ENCODE measurements at regions not wholly inside any gene's neighbourhood (a gene's known extent, or its start where the extent isn't known, plus 50 kb on each side); places are given as distances from the start of the nearest gene placed in this dataset.

DNA sequence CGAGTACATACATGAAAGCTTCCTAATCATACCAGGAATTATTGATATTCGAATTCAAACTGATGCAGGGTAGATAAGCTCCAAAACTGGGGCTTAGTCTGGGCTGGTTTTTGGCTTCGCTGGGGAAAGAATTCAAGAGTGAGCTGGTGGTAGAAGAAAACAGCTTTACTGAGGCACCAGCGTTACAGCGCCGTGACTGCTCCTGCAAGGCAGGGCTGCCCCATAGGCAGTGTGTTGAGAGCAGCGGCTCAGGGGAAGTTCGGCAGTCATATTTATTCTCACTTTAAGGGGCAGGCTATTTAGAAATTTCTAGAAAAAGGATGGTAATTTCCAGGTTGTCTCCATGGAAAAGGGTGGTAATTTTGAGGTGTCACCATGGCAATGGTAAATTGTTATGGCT is 292.6 kb upstream of the TCF4 start:
- no peak for DNase-seq (ENCODE audit: low read depth)

DNA sequence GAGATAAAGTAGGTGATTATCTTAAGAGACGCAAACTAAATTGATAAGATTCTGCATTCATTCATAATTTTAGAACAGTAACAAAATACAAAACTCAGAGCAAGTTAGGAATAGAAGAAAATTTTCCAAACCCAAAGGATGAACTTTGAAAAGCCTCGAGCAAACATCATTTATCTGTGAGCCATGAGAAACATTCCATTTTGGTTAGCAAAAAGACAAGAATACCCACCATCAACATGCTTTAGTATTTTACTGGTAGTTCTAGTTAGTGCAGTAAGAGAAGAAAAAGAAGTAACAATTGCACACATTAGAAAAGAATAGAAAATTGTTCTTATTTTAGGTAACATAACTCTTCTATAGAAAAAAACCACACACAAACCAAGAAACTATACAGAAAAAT is 291.3 kb upstream of the TCF4 start:
- DNase-seq (ENCODE audit: low read depth): no peak

DNA sequence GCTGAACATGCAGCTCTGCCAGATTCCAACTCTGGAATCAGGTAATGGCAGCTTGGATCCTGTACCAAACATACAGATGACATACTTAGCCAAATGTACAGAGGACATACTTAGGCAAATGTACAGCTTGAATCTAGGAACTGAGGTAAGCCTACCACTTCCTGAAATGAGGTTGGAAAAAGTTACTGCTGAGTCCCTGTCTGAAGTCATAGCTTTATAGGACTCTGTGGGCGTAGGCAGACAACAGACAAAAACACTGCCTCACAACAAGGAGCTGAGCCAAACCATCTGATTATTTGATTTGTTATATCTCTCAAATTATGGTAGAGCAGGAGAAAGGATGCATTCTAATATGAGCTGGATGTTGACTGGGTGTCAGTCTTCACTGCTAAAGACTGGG is 290.2 kb upstream of the TCF4 start:
- DNase-seq (ENCODE audit: low read depth): peak; percentile 32

DNA sequence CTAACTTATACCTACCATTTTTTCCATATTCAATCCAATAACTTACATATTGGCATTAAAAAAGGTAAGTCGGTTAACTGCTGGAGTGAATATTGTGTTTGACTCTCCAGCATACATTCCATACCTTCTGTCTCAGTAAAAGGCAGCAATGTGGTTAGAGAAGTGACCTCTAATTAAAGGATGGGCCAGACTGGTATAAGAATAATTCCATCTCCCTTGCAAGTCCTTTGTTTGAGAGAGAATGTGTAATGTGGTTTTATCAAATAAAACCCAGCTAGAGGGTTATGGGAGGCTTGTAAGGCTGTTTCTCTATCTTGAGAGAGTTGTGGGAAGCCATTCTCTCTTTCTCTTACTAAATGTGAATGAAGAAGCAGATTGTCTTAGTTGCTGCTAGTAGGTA is 289.3 kb upstream of the TCF4 start:
- DNase-seq (ENCODE audit: low read depth): no peak

DNA sequence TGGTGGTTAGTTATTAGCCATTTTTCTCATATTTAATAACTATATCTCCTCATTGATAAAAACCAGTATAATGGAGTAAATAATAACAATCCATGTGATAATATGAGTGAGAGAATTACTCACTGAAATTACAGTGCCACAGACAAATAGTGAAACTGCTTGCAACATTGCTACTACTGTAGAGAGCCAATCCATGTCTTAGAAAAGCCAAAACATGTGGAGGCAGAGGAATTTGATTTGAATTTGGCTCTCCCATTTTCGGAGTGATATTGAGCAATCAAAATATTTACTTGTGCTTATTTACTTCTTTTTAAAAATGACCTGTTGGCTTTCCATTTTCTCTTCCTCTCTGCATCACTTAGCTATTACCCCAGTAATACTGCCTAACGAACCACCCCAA is 288.3 kb upstream of the TCF4 start:
- no peak for DNase-seq (ENCODE audit: low read depth)

DNA sequence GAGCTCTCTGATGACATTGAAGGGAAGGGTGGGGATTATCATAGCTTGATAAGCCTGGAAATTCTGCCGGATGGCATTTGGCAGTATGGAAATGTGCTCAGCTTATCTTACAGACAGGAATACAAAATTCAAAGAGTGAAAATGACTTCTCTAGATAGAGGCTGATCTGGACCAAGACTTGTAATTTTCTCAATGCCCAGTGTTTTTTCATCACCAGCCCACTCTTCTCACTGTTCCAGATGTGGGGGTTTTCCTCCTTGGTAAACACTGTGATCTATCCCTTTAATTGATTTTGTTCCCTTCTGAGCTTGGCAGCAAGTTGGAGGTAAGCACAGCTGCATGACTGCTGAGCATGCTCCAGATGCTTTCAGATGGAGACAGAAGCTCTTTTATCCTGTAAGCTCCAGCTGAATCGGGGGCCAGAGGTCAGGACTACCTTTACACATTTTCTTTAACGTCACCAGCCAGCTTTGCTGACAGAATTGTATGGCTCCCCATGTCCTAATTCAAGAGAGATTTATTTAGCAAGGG is 287.4 kb upstream of the TCF4 start:
- no peak for DNase-seq (ENCODE audit: low read depth)

DNA sequence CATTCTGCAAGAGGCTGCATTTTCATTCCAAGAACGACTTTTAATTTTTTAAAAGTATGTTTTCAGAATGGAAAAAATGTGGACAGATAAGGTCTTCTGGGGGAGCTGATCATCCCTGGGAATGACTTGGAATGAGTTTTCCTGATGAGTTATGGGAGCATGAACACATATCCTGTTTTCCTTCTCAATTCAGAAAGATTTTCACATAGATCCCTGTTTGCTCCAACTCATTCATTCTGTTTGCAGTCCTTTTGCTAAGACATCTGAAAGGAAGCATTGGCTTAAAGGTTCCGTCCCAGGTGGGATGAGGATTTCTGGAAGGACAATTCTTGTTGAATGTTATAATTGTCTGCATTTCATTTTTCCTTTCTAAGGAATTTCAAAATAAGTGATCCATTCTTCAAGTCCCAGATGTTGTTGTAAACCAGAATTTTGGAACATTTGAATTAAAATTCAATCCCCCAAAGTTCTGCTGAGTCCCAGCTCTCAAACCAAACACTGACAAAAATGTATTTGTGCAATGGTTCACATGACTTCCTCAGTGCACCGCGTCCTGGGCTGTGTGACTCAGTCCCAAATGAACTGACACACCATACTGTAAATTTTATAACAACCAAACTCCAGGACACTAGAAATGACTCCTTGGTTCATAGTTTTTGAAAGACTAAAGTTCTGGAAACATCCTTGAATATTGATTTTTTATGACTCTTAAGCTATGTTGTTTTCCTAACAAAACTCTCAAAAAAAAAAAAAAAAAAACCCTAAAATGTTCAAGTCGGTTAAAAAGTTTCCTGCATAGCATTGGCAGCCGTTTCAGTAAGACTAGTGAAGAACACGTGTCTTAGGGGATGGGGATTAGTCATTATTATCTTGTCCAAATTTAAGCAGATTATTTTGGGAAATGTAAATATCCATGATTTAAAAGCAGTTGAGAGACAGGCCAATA is 281.8 kb upstream of the TCF4 start:
- peak; percentile 45 for DNase-seq (ENCODE audit: low read depth)

DNA sequence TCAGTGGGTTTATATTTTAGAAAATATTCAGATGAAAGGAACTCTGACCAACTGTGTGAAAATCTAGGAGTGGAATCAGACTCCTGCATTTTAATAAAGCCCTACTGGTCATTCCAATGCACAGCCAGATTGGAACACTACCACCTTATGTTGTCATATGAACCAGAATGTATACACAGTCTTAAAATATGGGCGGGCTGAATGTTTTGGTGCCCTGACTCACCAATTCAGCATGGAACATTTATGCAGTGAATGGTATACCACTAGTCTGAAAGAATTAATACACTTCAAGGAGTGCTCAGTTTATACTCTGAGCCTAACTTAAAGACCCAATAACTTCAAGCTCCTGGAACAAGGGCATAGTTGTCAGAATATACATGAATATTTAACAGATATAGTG is 280.9 kb upstream of the TCF4 start:
- peak; percentile 54 for DNase-seq (ENCODE audit: low read depth)

DNA sequence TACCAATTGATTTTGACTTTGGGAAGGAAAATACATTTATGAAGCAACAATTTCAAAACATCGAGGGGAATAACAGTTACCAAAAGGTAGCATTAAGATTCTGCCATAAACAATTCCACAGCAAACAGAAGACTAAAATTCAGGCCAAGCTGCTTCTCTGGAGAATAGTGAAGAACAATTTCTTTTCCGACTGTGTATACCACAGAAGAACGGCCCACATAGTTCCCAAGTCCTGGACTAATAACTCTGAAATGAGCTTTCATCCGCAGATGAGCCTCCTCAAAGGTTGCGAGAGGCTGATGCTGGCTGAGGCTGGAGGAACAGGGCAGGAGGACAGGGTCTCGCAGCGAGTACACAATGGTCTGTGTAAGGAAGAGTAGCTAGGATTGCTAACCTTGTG is 278.9 kb upstream of the TCF4 start:
- DNase-seq (ENCODE audit: low read depth): no peak

DNA sequence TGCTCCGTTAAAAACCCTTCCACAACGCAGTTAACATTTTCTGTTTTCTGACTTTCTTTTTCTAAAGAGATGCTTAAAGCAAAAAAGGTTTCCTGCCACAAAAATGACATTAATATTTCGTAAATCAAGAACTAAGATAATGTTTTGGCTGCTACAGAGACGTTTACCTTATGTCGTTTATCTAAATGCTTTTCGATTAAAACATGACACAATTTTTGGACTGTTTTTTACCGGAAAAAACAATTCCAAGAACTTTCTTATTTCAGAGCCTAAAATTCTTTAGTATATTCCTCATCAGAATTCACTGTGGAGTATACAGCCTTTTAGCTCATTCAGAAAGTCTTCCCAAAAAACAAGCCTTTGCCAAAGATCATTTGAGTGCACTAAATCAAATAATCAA is 278.0 kb upstream of the TCF4 start:
- no peak for DNase-seq (ENCODE audit: low read depth)

DNA sequence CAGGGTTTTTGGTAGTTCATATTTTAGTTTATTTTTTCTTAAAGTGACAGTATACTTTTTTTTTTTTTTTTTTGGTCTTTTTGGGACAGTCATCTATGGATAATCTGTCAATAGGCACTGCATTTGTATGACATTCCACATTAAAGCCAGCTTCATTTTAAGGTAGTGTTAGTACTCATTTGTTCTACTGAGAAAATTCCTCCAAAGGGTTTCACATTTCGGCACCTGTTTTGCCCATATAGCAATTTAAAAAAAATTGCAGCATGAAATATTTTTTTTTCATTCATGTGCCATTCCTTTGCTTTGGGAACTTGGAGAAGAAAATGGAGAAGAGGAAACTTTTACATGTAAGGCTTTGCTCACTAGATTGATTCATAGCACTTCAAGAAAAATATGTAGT is 276.3 kb upstream of the TCF4 start:
- DNase-seq (ENCODE audit: low read depth): no peak

DNA sequence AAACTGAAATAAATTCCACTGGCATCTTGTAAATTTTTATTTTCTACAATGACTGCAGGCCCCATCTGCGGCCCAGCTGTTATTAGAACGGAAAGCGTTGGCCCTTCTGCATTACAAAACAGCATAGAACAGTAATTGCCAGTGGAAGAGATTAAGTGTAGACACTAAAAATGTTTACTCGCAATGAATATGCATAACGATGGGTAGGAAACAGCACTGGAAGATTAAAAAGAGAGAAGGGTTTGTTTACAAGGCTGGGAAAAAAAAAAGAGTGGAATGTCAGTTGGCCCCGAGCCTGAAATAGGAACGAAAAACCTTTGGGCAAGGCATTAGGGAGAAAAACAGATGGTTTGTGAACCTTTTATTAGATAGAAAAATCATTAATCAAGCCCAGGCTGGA is 275.9 kb upstream of the TCF4 start:
- DNase-seq (ENCODE audit: low read depth): no peak

DNA sequence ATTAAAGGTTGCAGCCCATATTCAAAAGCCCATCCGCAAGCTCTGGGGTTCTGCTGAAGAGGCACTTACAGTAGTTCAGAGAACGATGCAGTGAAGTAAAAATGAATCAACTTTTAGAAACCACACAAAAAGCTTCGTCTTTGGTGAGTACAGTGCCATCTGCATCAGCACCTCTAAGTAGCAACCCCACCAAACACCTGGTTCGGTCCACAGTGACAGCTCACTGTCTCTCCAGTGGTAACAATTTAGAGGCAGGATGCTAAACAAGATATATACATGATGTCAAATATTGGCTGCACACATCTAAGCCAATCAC is 275.4 kb upstream of the TCF4 start:
- DNase-seq (ENCODE audit: low read depth): no peak

DNA sequence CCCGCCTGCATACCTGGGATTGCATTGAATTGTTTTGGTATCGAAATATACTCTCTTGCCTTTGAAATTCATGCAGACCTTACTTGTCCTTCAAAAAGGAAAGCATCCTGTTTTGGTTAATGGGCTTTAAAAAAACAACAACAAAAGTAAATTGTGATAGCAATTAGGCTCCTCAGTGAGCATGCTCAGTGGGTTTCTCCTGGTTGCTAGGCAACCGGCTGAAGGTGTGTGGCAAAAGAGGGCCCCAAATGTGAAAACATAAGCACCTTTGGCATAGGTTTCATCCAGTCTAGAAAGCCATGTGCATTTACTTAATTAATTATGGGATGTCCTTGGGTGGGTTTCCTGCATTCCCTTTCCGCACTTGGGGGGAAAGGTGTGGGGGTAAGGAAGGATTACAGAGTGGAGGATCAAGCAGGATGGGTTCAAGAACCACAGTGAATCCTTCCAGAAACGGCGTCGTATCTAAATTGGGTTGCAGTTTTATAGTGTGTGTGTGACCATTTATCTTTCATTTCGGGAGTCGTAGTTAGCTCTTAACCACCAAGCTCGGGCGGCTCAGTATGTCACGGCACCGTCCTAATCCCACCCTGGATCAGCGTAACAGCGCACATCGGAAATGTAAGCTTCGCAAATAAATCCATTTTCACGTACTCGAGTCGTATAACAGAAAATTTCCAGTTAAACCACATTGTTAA is 274.9 kb upstream of the TCF4 start:
- DNase-seq (ENCODE audit: low read depth): no peak

DNA sequence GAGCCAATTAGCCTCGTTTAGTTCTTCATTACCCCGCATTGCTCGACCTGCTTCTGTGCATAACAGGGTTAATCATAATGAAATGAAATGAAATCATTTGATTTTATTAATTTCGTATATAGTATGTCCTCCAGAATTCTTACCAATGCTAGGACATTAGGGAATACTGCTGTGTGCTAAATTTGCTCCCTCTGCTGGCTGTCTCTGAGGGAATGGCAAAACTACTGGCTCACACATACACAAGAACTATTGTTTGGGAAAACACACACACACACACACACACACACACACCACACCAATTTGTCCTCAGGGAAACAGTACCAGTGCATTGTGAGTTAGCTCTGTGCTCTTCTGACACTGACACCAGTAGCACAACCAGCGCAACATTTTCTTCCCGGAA is 273.3 kb upstream of the TCF4 start:
- DNase-seq (ENCODE audit: low read depth): peak; percentile 66

DNA sequence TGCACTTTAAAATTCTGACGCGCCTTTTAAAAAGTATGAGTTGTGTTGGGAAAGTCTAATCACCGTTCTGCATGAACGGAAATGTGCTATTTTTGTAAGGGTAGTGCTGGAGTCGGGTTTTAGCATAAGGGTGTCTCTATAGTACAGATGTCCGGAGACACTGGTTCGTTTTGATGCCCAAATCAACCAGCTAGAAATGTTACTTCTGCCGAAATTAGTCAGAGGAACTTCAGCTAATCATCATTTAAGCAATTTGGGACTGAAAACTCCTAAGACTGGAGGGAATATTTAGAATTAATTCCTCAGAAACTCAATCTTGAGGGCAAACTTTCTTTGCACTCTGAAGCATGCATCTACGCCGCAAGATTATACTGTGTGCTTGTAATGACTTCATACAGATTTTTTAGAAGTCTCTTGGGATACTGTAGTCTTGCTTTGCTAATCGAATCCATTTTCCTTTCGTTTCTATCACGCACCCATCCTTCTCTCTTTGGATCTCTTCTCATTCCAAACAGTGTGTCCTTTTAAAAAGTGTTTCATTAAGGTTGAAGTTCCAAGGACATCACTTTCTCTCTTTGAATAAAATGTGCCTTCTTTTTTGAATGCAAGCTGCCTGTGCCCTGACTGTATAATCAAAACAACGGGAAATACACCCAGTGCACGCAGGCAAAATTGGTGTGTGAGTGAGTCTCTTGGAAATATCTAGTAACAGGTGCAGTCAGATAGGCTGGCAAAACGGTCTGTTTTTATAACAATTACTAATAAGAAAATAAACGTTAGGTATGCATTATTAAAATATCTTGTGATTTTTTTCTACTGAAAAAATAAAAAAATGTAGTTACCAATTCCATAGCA is 270.9 kb upstream of the TCF4 start:
- no peak for DNase-seq (ENCODE audit: low read depth)

DNA sequence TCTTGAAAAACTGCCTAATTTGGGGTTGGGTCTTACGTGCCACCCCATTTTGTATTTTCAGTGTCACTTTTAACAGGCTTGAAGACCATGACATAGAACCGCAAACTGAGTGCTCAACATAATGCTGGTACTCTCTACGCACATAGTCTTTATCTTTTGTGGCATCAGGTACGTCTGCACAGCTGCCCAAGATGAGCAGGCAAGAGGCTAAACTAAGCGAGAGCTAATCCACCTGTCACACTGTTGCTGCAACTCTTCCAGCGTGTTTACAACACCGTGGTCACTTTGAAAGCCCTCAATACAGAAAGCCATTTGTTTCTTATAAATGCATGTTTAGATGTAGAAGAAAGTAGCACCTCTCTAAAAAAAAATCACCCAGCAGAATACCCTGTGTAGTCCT is 270.0 kb upstream of the TCF4 start:
- no peak for DNase-seq (ENCODE audit: low read depth)

DNA sequence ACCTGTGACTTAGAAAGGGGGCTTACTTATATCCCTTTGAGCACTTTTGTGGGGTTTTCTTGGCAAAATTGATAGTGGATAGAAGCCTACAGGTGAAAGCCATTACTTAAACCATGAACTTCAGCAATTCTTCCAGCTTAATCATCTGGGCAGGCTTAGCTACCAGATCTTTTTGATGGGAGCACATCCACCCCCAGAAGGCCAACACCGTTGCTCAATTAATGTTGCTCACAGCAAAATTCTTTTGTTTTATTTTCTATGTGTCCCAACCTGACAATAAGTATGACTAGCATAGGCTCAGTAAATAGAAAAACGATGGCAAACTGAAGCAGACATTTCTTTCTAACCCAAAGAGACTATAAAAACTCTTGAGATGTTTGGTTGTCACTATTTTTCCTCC is 269.4 kb upstream of the TCF4 start:
- no peak for DNase-seq (ENCODE audit: low read depth)

DNA sequence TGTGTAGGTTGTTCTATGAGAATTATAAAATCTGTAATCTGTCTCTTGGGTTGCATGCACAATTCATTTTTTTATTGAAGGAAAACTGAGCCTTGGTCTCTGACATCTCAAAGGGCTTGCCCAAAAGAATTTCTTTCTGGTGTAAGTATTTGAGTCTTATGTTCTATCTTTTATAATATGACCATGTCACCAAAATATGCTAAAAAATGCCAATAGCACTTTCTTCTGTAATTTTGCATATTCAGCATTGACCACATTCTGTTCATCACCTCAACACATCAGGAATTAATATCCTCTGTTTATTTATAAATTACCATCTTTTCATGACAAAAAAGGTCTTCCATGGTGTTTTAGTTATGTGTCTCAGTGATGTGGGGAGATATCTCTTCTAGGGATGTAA is 268.7 kb upstream of the TCF4 start:
- no peak for DNase-seq (ENCODE audit: low read depth)

DNA sequence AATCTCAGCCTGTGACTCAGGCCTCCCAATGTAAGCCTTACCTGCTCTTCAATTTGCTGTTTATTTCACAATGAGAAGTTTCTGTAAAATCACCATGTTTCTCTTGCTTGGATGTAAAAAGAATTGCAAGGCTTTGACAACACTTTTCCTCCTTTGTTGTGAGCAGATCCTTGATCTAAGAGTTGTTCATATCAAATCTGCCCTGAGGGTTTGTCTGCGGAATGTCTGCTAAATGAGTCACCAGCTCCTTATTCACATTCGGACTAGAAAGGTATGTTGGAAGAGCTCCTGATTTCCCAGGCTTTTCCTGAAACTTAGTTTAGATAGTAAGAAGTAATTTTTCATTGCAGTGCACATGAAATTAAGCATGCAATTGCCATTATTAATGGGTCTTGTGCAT is 268.2 kb upstream of the TCF4 start:
- peak; percentile 82 for DNase-seq (ENCODE audit: low read depth)

DNA sequence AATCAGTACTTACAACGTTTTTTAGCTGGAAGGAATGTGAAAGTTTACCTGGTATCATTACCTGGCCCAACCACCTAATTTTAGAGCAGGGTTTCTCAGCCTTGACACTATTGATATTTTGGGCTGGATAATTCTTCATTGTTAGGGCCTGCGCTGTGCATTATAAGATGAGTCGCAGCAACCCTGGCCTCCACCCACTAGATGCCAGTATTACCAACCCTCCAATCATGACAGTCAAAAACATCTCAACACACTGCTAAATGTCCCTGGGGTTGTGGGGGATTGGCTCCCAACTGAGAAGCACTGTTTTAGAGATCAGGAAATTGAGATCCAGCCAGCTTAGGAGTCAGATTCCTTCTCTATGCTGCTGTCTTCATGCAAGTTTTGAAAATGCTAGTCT is 265.3 kb upstream of the TCF4 start:
- DNase-seq (ENCODE audit: low read depth): no peak

DNA sequence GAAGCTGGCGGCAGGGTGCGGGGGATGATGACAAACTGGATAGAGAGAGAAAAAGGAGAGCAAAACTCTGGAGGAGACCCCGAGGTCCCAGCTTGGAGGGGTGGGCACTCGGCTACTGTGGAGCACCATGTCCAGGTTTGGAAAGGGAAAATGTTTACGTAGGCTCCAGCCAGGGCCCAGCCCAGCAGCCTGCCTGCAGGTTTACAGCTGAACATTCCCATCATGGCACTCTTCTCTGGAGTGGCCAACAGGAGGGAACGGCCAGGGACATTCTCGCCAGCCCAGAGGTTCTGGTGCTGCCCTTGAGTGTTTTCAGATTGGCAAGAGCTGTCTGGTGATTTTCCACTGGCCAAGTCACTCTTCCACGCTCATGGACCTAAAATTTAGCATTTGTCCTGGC is 262.9 kb upstream of the TCF4 start:
- no peak for DNase-seq (ENCODE audit: low read depth)

DNA sequence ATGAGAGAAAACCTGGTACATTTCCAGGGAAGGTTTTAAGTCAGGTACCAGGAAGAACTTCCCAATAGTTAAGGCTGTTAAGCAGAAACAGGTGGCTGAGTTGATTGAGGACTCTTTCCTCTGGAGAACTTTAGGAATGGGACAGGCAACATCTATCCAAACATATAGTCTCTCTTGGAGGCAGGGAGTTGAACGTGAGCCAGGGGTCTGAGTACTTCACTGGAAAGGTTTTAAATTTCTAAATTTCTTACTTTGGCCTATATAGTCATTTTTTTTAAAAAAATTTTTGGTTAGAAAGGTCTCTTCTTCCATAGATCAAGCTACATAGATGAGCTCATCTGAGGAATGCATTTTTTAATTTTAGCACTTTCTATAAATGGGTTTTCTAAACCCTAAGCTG is 261.4 kb upstream of the TCF4 start:
- no peak for DNase-seq (ENCODE audit: low read depth)

All from iris pigment epithelial cell (primary cell).